Parathyroid adenoma (tissue), 2 donors: ENCODE measurements at regions not wholly inside any gene's neighbourhood (a gene's known extent, or its start where the extent isn't known, plus 50 kb on each side); places are given as distances from the start of the nearest gene placed in this dataset.

Source experiments
- H2AFZ ChIP-seq: fragments of 300-600 bp; sonication (generic); one replicate; pipeline ENCODE4 v1.7.0; 2017; ENCODE audit warnings: antibody characterized with exemption, mild to moderate bottlenecking
- H3K27ac ChIP-seq: fragments of 300-600 bp; sonication (generic); one replicate; pipeline ENCODE4 v1.7.0; 2017
- H3K27me3 ChIP-seq: fragments of 300-600 bp; sonication (generic); one replicate; pipeline ENCODE4 v1.7.0; 2017; ENCODE audit warnings: low read length; ENCODE audit not compliant: control insufficient read depth, insufficient read depth
- H3K36me3 ChIP-seq: fragments of 300-600 bp; sonication (generic); one replicate; pipeline ENCODE4 v1.7.0; 2017; ENCODE audit warnings: low read length; ENCODE audit not compliant: control insufficient read depth, insufficient read depth
- H3K4me1 ChIP-seq: fragments of 300-600 bp; sonication (generic); one replicate; pipeline ENCODE4 v1.7.0; 2017; ENCODE audit warnings: control low read depth
- H3K4me2 ChIP-seq: fragments of 300-600 bp; sonication (generic); one replicate; pipeline ENCODE4 v1.7.0; 2017; ENCODE audit warnings: low read length
- H3K4me3 ChIP-seq: fragments of 300-600 bp; sonication (generic); one replicate; pipeline ENCODE4 v1.7.0; 2017; ENCODE audit warnings: low read depth, low read length
- H3K79me2 ChIP-seq: fragments of 300-600 bp; sonication (generic); one replicate; pipeline ENCODE4 v1.7.0; 2017; ENCODE audit warnings: control low read depth
- H3K9ac ChIP-seq: fragments of 300-600 bp; sonication (generic); one replicate; pipeline ENCODE4 v1.7.0; 2017; ENCODE audit warnings: mild to moderate bottlenecking
- H3K9me3 ChIP-seq: fragments of 300-600 bp; sonication (generic); one replicate; pipeline ENCODE4 v1.7.0; 2017; ENCODE audit warnings: low read length; ENCODE audit not compliant: control insufficient read depth
- CTCF ChIP-seq: fragments of 300-600 bp; sonication (generic); IDR thresholded peaks from one replicate; pipeline ENCODE4 v1.7.0; 2017; ENCODE audit warnings: antibody characterized with exemption, mild to moderate bottlenecking
- donor health status: primary hyperparathyroidism.

GRCh38 chr14:86363047-86363446, 833.1 kb downstream of the FLRT2 start:
- Histone ChIP-seq H3K4me3 (no peak overlapping the region), H3K79me2 (no peaks in the 10 kb centered on the region), H2AFZ (no peak overlapping the region), H3K27ac (no peak overlapping the region), H3K4me1 (no peaks in the 10 kb centered on the region), H3K9ac (no peak overlapping the region), H3K36me3 (no peaks in the 10 kb centered on the region), H3K4me2 (no peak overlapping the region), H3K9me3 (no peaks in the 10 kb centered on the region), H3K27me3 (no peaks in the 10 kb centered on the region)
- TF ChIP-seq CTCF: no peak

DNA sequence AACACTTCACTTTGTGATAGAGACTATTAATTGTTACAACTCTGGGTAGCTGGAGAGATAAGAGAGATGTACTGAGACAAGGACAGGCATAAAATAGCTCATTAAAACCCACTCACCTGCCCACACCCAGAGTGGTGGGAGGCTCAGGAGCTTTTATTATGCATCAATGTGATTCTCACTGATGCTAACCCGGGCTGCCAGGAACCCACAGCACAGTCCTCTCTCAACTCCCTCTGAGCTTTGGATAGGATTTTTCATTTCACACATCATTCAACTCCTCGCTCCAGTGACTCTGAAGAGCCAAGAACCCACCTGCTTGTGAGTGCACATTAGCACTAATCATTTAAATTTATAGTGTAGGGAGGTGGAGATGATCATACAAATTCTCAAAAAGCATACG, 827.9 kb downstream of the FLRT2 start:
- Histone ChIP-seq H3K27me3 (no peaks in the 10 kb centered on the region), H3K4me1 (no peaks in the 10 kb centered on the region), H3K4me2 (no peak overlapping the region), H3K79me2 (no peaks in the 10 kb centered on the region), H2AFZ (no peak overlapping the region), H3K9me3 (no peaks in the 10 kb centered on the region), H3K27ac (no peak overlapping the region), H3K4me3 (no peak overlapping the region), H3K9ac (no peak overlapping the region), H3K36me3 (no peaks in the 10 kb centered on the region)
- TF ChIP-seq CTCF: no peak

DNA sequence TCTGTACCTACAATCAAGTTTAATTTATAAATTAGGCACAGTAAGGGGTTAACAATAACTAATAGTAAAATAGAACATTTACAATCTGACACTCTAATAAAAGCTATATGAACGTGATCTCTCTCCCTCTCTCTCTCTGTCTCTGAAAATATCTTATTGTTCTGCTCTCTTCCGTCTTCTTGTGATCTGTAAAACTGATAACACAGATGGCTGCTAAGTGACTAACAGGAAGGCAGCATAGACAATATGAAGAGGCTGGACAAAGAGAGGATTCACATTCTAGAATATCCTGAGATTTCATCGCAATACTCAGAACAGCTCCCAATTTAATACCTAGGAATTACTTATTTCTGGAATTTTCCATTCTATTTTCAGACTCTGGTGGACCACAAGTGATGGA, 827.2 kb downstream of the FLRT2 start:
- Histone ChIP-seq H3K36me3 (no peaks in the 10 kb centered on the region), H3K4me1 (no peaks in the 10 kb centered on the region), H3K27me3 (no peaks in the 10 kb centered on the region), H3K27ac (no peak overlapping the region), H3K9ac (no peak overlapping the region), H3K4me3 (no peak overlapping the region), H3K79me2 (no peaks in the 10 kb centered on the region), H3K9me3 (no peaks in the 10 kb centered on the region), H3K4me2 (no peak overlapping the region), H2AFZ (no peak overlapping the region)
- TF ChIP-seq CTCF: no peak

DNA sequence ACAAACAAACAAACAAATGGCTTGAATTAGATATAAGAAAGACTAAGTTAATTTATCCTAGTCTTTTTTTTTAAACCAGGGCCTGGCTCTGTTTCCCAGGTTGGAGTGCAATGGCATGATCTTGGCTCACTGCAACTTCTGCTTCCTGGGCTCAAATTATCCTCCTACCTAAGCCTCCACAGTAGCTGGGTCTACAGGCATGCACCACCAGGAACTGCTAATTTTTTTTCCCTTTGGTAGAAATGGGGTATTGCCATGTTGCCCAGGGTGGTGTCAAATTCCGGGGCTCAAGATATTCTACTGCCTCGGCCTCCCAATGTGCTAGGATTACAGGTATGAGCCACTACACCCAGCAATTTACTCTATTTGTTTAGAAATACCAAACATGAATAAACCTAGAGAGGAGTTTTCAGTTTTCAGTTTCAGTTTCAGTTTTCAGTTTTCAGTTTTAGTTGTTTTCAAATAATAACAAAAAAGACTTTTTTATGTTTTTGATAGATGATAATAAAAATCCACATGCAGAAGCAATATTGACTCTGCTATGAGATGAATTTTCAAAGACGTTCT, 817.0 kb downstream of the FLRT2 start:
- Histone ChIP-seq H3K4me3 (no peak overlapping the region), H3K27ac (no peak overlapping the region), H3K36me3 (no peaks in the 10 kb centered on the region), H2AFZ (no peak overlapping the region), H3K9ac (no peak overlapping the region), H3K4me1 (no peaks in the 10 kb centered on the region), H3K9me3 (no peaks in the 10 kb centered on the region), H3K27me3 (no peaks in the 10 kb centered on the region), H3K79me2 (no peaks in the 10 kb centered on the region), H3K4me2 (no peak overlapping the region)
- TF ChIP-seq CTCF: no peak

GRCh38 chr14:86334355-86334754, 804.4 kb downstream of the FLRT2 start:
- no peaks in the 10 kb centered on the region for H3K79me2 ChIP-seq
- no peaks in the 10 kb centered on the region for H3K27me3 ChIP-seq
- H3K4me1 ChIP-seq: no peaks in the 10 kb centered on the region
- no peak overlapping the region for H3K27ac ChIP-seq
- H2AFZ ChIP-seq: no peak overlapping the region
- H3K36me3 ChIP-seq: no peaks in the 10 kb centered on the region
- H3K9me3 ChIP-seq: no peaks in the 10 kb centered on the region
- no peak for TF ChIP-seq CTCF
- H3K4me3 ChIP-seq: no peak overlapping the region
- H3K9ac ChIP-seq: no peak overlapping the region
- no peak overlapping the region for H3K4me2 ChIP-seq
